ENCODE measurements at regions not wholly inside any gene's neighbourhood (a gene's known extent, or its start where the extent isn't known, plus 50 kb on each side); places are given as distances from the start of the nearest gene placed in this dataset.

DNA sequence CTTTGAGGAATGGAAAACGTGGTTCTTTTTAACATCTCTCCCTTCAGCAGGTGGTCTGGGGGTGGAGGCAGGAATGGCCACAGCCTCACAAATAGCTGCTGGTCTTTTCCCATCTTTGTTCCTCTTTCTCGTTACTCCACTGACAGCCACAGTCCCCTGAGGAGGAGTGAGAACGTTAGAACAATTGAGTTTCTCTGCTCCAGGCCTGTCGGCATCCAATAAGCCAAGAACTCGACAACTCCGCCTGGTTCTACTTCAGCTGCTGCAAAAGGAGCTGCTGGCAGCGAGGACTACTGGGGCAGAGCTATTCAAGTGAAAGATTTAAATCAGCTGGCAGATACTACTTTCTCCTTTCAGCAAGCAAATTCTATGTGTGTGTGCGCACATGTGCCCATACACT lies 169.5 kb upstream of the GALNT2 start:
- TF ChIP-seq POLR2A (IDR thresholded peaks at IDR 0.05) (no peak), EP300 (IDR thresholded peaks at IDR 0.05; ENCODE audit: low read depth) (no peak)
- TF ChIP-seq, protein P1, sequence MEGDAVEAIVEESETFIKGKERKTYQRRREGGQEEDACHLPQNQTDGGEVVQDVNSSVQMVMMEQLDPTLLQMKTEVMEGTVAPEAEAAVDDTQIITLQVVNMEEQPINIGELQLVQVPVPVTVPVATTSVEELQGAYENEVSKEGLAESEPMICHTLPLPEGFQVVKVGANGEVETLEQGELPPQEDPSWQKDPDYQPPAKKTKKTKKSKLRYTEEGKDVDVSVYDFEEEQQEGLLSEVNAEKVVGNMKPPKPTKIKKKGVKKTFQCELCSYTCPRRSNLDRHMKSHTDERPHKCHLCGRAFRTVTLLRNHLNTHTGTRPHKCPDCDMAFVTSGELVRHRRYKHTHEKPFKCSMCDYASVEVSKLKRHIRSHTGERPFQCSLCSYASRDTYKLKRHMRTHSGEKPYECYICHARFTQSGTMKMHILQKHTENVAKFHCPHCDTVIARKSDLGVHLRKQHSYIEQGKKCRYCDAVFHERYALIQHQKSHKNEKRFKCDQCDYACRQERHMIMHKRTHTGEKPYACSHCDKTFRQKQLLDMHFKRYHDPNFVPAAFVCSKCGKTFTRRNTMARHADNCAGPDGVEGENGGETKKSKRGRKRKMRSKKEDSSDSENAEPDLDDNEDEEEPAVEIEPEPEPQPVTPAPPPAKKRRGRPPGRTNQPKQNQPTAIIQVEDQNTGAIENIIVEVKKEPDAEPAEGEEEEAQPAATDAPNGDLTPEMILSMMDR (IDR thresholded peaks at IDR 0.05) = no peak
